ES-I3 (cell line): ENCODE measurements at regions not wholly inside any gene's neighbourhood (a gene's known extent, or its start where the extent isn't known, plus 50 kb on each side); places are given as distances from the start of the nearest gene placed in this dataset.
"Not testable (repeated sequence)": the region's sequence is repeated elsewhere in the genome, so short reads cannot be mapped to it uniquely, and the experiment has no call there.

ENCODE experiments used
- H3K36me3 ChIP-seq: 2 replicates; pipeline ENCODE4 v1.6.1; 2013; ENCODE audit warnings: mild to moderate bottlenecking, low read length, control low read depth, moderate library complexity; ENCODE audit not compliant: insufficient read depth
- H3K4me1 ChIP-seq: 2 replicates; pipeline ENCODE4 v1.6.1; 2013; ENCODE audit warnings: mild to moderate bottlenecking, control low read depth, low read length; ENCODE audit not compliant: insufficient read depth
- H3K9ac ChIP-seq: 2 replicates; pipeline ENCODE4 v1.6.1; 2013; ENCODE audit warnings: low read depth, mild to moderate bottlenecking, low read length, moderate library complexity
- H3K9me3 ChIP-seq: 2 replicates; pipeline ENCODE4 v1.6.1; 2013; ENCODE audit warnings: mild to moderate bottlenecking, low read length, moderate library complexity; ENCODE audit not compliant: control insufficient read depth, insufficient read depth

GRCh38 chr3:107913701-107914100 is 177.1 kb downstream of the CD47 start:
- Histone ChIP-seq H3K9ac (no peak overlapping the region), H3K4me1 (no peaks in the 10 kb centered on the region), H3K9me3 (no peaks in the 10 kb centered on the region; the same call in 1 of the 2 replicates), H3K36me3 (no peaks in the 10 kb centered on the region)

GRCh38 chr3:107911337-107912000 is 179.4 kb downstream of the CD47 start:
- Histone ChIP-seq H3K4me1 (no peaks in the 10 kb centered on the region), H3K36me3 (no peaks in the 10 kb centered on the region), H3K9me3 (no peaks in the 10 kb centered on the region), H3K9ac (no peak overlapping the region)

- no peaks in the 10 kb centered on the region for H3K36me3 ChIP-seq
- no peak overlapping the region for H3K9ac ChIP-seq
- H3K9me3 ChIP-seq = no peaks in the 10 kb centered on the region
- no peaks in the 10 kb centered on the region for H3K4me1 ChIP-seq
These were observed 180.0 kb downstream of the CD47 start for GRCh38 chr3:107910713-107911259.

- not testable (repeated sequence) for H3K9me3 ChIP-seq, H3K36me3 ChIP-seq, H3K9ac ChIP-seq, H3K4me1 ChIP-seq
These were observed 181.2 kb downstream of the CD47 start for GRCh38 chr3:107909583-107909982.

GRCh38 chr3:107907996-107908395 is 182.8 kb downstream of the CD47 start:
- no peaks in the 10 kb centered on the region for H3K36me3 ChIP-seq
- H3K4me1 ChIP-seq = no peaks in the 10 kb centered on the region
- H3K9me3 ChIP-seq = no peaks in the 10 kb centered on the region
- H3K9ac ChIP-seq = no peak overlapping the region

- H3K36me3 ChIP-seq = no peaks in the 10 kb centered on the region
- no peaks in the 10 kb centered on the region; the same call in 1 of the 2 replicates for H3K9me3 ChIP-seq
- H3K9ac ChIP-seq = no peak overlapping the region
- no peaks in the 10 kb centered on the region for H3K4me1 ChIP-seq
These were observed 186.2 kb downstream of the CD47 start for GRCh38 chr3:107904536-107905066.

- no peaks in the 10 kb centered on the region; the same call in 1 of the 2 replicates for H3K9me3 ChIP-seq
- no peak overlapping the region for H3K9ac ChIP-seq
- no peaks in the 10 kb centered on the region for H3K36me3 ChIP-seq
- H3K4me1 ChIP-seq = no peaks in the 10 kb centered on the region
These were observed 190.7 kb downstream of the CD47 start for GRCh38 chr3:107899990-107900651.

- no peaks in the 10 kb centered on the region; the same call in 1 of the 2 replicates for H3K9me3 ChIP-seq
- H3K9ac ChIP-seq = no peak overlapping the region
- no peaks in the 10 kb centered on the region for H3K36me3 ChIP-seq
- no peaks in the 10 kb centered on the region for H3K4me1 ChIP-seq
These were observed 193.3 kb downstream of the CD47 start for GRCh38 chr3:107897471-107898061.

GRCh38 chr3:107894998-107895397 is 195.8 kb downstream of the CD47 start:
- Histone ChIP-seq H3K36me3 (no peaks in the 10 kb centered on the region), H3K9me3 (no peaks in the 10 kb centered on the region), H3K9ac (no peak overlapping the region), H3K4me1 (no peaks in the 10 kb centered on the region)

- no peaks in the 10 kb centered on the region for H3K36me3 ChIP-seq
- no peaks in the 10 kb centered on the region for H3K4me1 ChIP-seq
- no peaks in the 10 kb centered on the region for H3K9me3 ChIP-seq
- no peak overlapping the region for H3K9ac ChIP-seq
These were observed 197.7 kb downstream of the CD47 start for GRCh38 chr3:107892955-107893624.

GRCh38 chr3:107884719-107885460 is 205.9 kb downstream of the CD47 start:
- Histone ChIP-seq H3K4me1 (peaks cover 4% of the 10 kb centered on the region; the same call in 1 of the 2 replicates), H3K9me3 (no peaks in the 10 kb centered on the region), H3K9ac (no peak overlapping the region), H3K36me3 (no peaks in the 10 kb centered on the region)

GRCh38 chr3:107884028-107884427 is 206.8 kb downstream of the CD47 start:
- no peaks in the 10 kb centered on the region for H3K9me3 ChIP-seq
- H3K4me1 ChIP-seq = peaks cover 4% of the 10 kb centered on the region; the same call in 1 of the 2 replicates
- H3K9ac ChIP-seq = no peak overlapping the region
- H3K36me3 ChIP-seq = no peaks in the 10 kb centered on the region

GRCh38 chr3:107882881-107883280 is 207.9 kb downstream of the CD47 start:
- H3K9me3 ChIP-seq = no peaks in the 10 kb centered on the region
- H3K36me3 ChIP-seq = no peaks in the 10 kb centered on the region
- H3K9ac ChIP-seq = no peak overlapping the region
- peaks cover 4% of the 10 kb centered on the region; the same call in 1 of the 2 replicates for H3K4me1 ChIP-seq
